ENCODE measurements at regions not wholly inside any gene's neighbourhood (a gene's known extent, or its start where the extent isn't known, plus 50 kb on each side); places are given as distances from the start of the nearest gene placed in this dataset.
A peak's percentile ranks its signal among the peaks of the same experiment; 100 is the strongest.

- Histone ChIP-seq H3K4me3 (replicated peaks; ENCODE audit: insufficient read depth, low read length) (no peak overlapping the region), H3K27ac (replicated peaks) (no peak overlapping the region), H3K27me3 (ENCODE audit: insufficient read depth, poor library complexity, severe bottlenecking) (no peaks in the 10 kb centered on the region)
- TF ChIP-seq CTCF (IDR thresholded peaks at IDR 0.05; ENCODE audit: insufficient read depth, low read length) (no peak), POLR2AphosphoS5 (IDR thresholded peaks at IDR 0.05; ENCODE audit: low read depth) (no peak), GABPA (IDR thresholded peaks at IDR 0.05; ENCODE audit: low read depth) (no peak), SPI1 (IDR thresholded peaks at IDR 0.05; ENCODE audit: borderline replicate concordance, low read depth) (no peak)
- TF ChIP-seq, protein P1, sequence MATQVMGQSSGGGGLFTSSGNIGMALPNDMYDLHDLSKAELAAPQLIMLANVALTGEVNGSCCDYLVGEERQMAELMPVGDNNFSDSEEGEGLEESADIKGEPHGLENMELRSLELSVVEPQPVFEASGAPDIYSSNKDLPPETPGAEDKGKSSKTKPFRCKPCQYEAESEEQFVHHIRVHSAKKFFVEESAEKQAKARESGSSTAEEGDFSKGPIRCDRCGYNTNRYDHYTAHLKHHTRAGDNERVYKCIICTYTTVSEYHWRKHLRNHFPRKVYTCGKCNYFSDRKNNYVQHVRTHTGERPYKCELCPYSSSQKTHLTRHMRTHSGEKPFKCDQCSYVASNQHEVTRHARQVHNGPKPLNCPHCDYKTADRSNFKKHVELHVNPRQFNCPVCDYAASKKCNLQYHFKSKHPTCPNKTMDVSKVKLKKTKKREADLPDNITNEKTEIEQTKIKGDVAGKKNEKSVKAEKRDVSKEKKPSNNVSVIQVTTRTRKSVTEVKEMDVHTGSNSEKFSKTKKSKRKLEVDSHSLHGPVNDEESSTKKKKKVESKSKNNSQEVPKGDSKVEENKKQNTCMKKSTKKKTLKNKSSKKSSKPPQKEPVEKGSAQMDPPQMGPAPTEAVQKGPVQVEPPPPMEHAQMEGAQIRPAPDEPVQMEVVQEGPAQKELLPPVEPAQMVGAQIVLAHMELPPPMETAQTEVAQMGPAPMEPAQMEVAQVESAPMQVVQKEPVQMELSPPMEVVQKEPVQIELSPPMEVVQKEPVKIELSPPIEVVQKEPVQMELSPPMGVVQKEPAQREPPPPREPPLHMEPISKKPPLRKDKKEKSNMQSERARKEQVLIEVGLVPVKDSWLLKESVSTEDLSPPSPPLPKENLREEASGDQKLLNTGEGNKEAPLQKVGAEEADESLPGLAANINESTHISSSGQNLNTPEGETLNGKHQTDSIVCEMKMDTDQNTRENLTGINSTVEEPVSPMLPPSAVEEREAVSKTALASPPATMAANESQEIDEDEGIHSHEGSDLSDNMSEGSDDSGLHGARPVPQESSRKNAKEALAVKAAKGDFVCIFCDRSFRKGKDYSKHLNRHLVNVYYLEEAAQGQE (IDR thresholded peaks at IDR 0.05; ENCODE audit: insufficient replicate concordance, low read depth) = no peak
- peak in 1 of 2 experiments; percentile 29 for DNase-seq (ENCODE audit: low read depth in 1 of 2, low spot score in 1 of 2)
Observed at GRCh38 chr2:144780983-144781382, 261.1 kb upstream of the ZEB2 start.

GRCh38 chr2:144776766-144777165 lies 256.8 kb upstream of the ZEB2 start:
- no peak for TF ChIP-seq SPI1 (IDR thresholded peaks at IDR 0.05; ENCODE audit: borderline replicate concordance, low read depth)
- TF ChIP-seq POLR2AphosphoS5 (IDR thresholded peaks at IDR 0.05; ENCODE audit: low read depth) = no peak
- TF ChIP-seq CTCF (IDR thresholded peaks at IDR 0.05; ENCODE audit: insufficient read depth, low read length) = no peak
- TF ChIP-seq, protein P1 (IDR thresholded peaks at IDR 0.05; ENCODE audit: insufficient replicate concordance, low read depth) = no peak
- TF ChIP-seq GABPA (IDR thresholded peaks at IDR 0.05; ENCODE audit: low read depth) = no peak
- no peak for DNase-seq (ENCODE audit: low read depth in 1 of 2, low spot score in 1 of 2)

DNA sequence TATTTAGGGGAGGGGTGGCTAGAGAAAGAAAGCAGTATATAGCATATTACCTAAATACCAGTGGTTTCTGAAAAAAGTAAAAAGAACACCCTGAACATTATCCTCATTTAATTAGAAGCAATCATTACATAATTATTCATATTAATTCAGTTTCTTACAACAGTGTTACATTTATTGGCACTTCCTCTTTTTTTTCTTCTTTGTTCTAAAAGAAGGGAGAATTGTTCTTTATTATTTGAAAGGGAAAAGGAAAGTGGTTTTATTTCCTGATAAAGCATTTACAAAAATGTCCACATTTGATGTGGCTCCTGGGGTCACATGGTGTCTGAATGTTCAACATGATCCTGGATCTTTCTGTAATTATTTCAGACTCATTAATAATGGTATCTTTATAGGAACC lies 254.9 kb upstream of the ZEB2 start:
- no peak for DNase-seq (ENCODE audit: low read depth in 1 of 2, low spot score in 1 of 2)
- no peak overlapping the region for H3K4me3 ChIP-seq (replicated peaks; ENCODE audit: insufficient read depth, low read length)
- no peaks in the 10 kb centered on the region for H3K27me3 ChIP-seq (ENCODE audit: insufficient read depth, poor library complexity, severe bottlenecking)
- TF ChIP-seq POLR2AphosphoS5 (IDR thresholded peaks at IDR 0.05; ENCODE audit: low read depth) (no peak), SPI1 (IDR thresholded peaks at IDR 0.05; ENCODE audit: borderline replicate concordance, low read depth) (peak; percentile 95), CTCF (IDR thresholded peaks at IDR 0.05; ENCODE audit: insufficient read depth, low read length) (no peak)
- no peak overlapping the region for H3K27ac ChIP-seq (replicated peaks)

More at GRCh38 chr2:144776766-144777165, 256.8 kb upstream of the ZEB2 start:
- no peak overlapping the region for H3K4me3 ChIP-seq (replicated peaks; ENCODE audit: insufficient read depth, low read length)
- no peaks in the 10 kb centered on the region for H3K27me3 ChIP-seq (ENCODE audit: insufficient read depth, poor library complexity, severe bottlenecking)
- H3K27ac ChIP-seq (replicated peaks) = no peak overlapping the region

DNA sequence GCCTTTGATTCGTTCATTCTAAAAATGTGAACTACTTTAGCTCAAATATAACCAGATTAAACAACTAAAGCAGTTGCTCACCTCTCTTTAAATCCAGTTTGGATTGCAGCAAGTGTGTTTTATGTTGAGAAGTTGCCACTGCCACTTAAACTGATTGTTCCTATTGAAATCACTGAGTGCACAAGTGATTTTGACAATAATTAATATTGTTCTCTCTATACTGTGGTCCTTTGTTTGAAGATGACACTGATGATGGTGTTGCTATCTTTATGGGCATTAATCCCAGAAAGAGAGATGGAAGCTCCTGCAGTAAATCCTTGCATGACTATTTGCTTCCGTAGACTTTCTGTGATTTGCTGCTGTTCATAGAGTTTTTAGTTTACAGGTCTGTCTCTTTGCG lies 251.4 kb upstream of the ZEB2 start:
- no peak overlapping the region for H3K27ac ChIP-seq (replicated peaks)
- DNase-seq (ENCODE audit: low read depth in 1 of 2, low spot score in 1 of 2) = no peak
- H3K27me3 ChIP-seq (ENCODE audit: insufficient read depth, poor library complexity, severe bottlenecking) = no peaks in the 10 kb centered on the region
- no peak overlapping the region for H3K4me3 ChIP-seq (replicated peaks; ENCODE audit: insufficient read depth, low read length)
- no peak for TF ChIP-seq POLR2AphosphoS5 (IDR thresholded peaks at IDR 0.05; ENCODE audit: low read depth)
- no peak for TF ChIP-seq SPI1 (IDR thresholded peaks at IDR 0.05; ENCODE audit: borderline replicate concordance, low read depth)
- TF ChIP-seq GABPA (IDR thresholded peaks at IDR 0.05; ENCODE audit: low read depth) = no peak
- TF ChIP-seq CTCF (IDR thresholded peaks at IDR 0.05; ENCODE audit: insufficient read depth, low read length) = no peak
- TF ChIP-seq, protein P1 (IDR thresholded peaks at IDR 0.05; ENCODE audit: insufficient replicate concordance, low read depth) = no peak

Data from HL-60 (cell line).